ENCODE measurements at regions not wholly inside any gene's neighbourhood (a gene's known extent, or its start where the extent isn't known, plus 50 kb on each side); places are given as distances from the start of the nearest gene placed in this dataset.

DNA sequence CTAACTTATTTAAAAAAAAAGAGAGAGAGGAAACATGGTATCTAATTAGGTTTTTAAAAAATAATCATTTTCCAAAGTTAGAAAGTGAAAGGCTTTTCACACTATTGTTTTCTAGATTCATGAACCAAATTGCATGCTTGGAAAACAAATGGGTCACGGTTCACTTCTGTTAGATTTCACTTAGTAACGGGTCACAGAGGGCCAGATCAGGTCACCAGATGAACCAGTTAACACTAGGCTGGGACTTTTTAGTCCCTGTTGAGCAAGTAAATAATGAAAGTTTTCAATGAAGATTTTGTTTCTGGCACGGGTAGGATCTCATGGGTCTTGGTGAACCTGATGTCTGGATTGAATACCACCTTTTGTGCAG is 207.2 kb upstream of the RFX3 start:
- in situ Hi-C loops (cut with MboI; ENCODE audit: low sequenced_read_pairs): loop anchor here (25.0 kb wide), 1 partner anchor 629 kb away; no protein-coding TSS in a partner anchor

DNA sequence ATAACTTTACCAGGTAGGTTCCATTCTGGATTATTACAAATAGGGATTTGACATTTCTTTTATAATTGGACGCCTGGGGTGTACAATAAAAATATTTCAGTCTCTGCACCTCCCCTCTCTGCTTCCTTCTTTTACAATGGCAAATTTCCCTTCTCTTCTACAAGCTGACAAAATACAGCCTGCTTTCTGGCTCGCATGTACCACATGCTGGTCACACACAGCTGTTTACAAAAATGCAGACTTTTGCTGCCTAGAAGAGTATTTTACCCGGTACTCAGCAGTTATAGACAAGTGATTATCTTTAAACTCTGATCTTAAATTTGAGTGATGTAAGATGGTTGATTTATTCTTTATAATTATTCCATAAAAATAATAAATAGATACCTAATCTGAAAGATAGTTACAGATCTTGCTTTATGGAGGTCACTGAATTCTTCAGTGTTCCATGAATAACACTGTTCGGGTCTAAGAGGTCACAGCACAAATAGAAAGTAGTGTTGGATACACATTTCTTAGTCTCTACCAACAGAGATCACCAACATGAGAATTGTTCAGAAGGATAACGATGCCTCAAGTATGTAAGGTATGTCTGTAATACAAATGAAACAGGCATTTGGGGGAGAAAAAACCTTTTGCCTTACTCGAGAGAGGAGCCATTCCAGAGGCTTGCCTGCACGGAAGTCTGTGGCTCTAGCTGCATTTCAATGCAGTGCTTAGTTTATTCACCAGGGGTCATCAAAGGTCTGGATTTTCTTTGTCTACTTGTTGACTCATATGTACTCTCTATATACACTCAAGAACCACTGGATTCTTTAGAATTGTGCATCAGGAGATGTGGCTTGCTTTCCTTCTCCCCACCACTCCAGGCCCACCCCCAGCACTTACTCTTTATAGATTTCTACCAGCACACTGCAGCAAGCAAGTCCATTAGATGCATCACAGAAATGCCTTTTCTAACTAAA is 206.6 kb upstream of the RFX3 start:
- in situ Hi-C loops (cut with MboI; ENCODE audit: low sequenced_read_pairs): loop anchor here (25.0 kb wide), 1 partner anchor 630 kb away; no protein-coding TSS in a partner anchor

DNA sequence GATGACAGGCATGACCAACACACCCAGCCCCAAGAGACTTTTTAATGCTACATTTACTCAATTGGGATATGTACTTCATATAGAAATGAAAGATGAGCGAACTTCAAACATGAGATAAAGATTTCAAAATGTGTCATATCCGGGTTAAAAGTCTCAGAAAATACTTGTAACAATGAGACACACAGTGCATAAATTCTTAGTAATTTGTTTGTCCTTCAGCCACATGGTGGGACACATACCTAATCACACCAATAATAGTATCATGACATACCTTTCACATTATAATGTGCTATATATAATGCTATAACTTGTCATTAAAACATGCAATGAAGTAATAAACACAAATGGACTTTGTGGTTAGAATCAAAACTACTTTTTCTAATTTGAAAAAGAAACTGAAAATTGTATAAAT is 204.7 kb upstream of the RFX3 start:
- in situ Hi-C loops (cut with MboI; ENCODE audit: low sequenced_read_pairs): loop anchor here (25.0 kb wide), 1 partner anchor 632 kb away; no protein-coding TSS in a partner anchor

DNA sequence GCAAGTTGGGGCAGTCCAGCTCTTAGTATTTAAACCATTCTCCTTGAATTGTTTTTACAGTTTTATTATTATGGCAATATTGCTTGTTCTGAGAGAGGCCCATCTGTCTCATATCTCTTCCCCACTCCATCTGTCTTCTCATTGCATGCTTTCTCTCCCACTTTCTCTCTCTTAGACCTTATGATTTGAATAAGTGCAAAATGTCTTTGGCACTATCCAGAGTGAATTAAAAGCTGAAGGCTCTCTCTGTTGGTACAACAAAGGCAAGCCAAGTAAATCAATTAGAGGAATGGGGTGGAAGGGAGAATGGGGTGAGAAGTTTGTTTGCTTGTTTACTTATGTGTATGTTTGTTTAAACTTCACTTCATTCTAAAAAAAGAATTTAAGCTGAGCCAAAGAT is 195.3 kb upstream of the RFX3 start:
- in situ Hi-C loops (cut with MboI; ENCODE audit: low sequenced_read_pairs): no loop called here

DNA sequence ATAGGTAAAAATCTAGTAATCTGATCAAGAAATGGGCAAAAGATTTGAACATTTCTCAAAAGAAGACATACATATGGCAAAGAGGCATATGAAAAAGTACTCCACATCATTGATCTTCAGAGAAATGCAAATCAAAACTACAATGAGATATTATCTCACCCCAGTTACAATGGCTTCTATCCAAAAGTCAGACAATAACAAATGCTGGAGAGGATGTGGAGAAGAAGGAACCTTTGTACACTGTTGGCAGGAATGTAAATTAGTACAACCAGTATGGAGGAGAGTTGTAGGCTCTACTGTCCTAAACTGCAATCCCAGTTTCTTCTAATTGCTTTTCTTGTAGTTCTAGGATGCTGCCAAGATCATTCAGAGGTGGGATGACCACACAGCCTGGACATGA is 193.5 kb upstream of the RFX3 start:
- in situ Hi-C loops (cut with MboI; ENCODE audit: low sequenced_read_pairs): no loop called here

DNA sequence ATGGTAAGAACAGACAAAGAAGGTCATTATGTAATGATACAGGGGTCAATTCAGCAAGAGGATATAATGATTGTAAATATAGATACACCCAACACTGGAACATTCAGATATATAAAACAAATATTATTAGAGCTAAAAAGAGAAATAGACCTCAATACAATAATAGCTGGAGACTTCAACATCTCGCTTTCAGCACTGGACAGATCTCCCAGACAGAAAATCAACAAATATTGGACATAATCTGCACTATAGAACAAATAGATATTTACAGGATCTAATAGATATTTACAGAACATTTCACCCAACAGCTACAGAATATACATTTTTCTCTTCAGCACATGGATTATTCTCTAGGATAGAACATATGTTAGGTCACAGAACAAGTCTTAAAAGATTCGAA is 190.6 kb upstream of the RFX3 start:
- in situ Hi-C loops (cut with MboI; ENCODE audit: low sequenced_read_pairs): no loop called here

DNA sequence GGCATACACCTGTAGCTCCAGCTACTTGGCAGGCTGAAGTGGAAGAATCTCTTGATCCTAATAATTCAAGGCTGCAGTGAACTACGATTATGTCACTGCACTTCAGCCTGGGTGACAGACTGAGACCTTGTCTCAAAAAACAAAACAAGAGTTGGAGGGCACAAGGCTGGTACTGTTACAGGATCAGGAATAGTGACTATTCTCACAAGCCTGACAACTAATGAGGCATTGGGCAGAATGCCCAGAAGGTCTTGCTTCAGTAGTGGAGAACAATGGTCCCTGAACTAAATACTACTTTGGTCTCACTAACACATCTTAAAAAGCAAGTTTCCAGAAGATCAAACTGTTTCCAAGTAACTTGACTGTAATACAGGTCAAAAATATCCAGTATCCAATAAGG is 182.9 kb upstream of the RFX3 start:
- in situ Hi-C loops (cut with MboI; ENCODE audit: low sequenced_read_pairs): no loop called here

DNA sequence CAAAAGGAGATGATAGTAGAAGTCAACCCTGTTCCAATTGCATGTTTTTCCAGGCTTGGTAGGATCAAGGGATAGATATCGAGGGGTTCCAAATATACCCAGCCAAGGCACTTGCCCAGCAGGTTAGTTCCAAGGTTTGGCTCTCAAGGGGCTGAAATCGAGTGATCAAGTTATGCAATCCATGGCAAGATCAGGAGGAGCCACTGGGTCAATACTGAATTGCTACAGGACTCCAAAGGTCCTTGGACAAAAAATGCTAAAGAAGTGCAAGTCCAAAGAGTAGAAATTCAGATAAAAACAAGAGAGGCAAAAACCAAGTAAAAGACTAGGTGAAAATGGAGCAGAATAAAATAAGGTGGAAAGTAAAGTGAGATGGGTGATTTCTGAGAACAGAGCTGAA is 179.1 kb upstream of the RFX3 start:
- in situ Hi-C loops (cut with MboI; ENCODE audit: low sequenced_read_pairs): no loop called here

DNA sequence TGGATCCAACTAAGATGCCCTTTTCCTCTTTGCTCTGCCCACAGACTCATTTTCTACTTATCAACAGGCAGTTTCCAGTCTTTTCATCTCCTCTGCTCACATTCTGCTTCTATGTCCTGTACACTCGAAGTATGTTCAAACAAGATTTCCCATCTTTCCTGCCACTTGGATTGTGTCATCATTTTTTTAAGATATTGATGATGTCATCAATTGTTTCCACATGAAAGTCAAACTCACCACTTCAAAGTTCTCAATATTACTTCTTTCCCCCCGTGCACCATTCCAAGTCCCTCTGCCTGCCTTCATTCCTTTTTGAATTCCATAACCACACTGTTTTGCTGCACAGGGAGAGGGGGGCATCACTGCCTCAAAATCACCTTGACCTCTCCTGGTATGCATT is 175.0 kb upstream of the RFX3 start:
- in situ Hi-C loops (cut with MboI; ENCODE audit: low sequenced_read_pairs): no loop called here

DNA sequence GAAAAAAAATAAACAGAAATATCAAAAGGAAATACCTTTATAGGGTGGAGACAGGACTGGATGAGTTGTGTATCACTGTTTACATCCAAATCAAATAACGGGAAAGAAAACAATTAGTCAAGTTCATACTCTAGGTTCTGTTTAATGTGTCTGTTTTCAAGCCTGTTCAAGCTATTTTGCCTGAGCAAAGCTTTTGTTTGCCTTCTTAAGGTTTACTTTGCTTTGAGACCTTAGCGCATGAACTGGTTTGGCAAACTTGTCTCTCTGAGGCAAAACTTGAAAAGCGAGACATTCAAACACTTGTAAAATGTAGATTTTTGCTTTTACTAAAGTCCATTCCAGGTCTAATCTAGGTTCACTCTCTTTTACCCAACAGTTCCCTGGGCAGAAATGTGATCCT is 174.1 kb upstream of the RFX3 start:
- in situ Hi-C loops (cut with MboI; ENCODE audit: low sequenced_read_pairs): no loop called here

DNA sequence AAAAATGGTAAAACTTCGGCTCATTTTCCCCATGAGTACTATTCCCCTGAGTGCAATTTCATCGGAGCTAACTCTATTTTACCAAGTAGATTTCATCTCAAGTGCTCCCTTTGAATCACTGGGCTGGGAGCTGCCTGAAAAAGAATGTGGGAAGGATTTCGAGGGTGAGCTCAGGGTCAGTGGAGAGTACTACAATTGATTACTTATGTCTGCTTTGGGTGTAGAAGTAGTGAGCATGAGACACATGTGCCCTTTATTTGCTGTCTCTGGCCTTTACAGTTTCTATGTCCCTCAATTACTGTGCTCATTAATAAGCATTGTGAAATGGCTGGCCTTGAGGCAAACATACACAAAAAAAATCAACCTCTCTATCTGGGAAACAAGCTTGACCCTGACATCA is 172.7 kb upstream of the RFX3 start:
- in situ Hi-C loops (cut with MboI; ENCODE audit: low sequenced_read_pairs): no loop called here

DNA sequence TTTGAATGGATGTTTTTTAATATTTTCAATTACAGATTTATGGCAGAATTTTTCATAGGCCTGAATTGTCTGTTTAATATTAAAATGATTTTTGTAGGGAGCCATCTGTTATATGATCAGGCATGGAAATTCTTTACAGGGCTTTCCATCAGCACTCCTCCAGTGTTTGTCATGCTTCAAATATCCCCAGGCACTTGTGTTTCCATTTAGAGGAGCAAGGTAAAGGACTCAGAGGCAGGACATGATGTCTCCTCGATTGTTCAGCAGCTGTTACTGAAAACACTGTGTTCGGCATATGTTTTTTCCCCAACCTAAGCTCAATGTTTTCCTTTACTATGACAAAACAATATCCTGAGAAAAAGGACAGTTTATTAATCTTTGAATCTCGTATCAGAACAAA is 172.3 kb upstream of the RFX3 start:
- in situ Hi-C loops (cut with MboI; ENCODE audit: low sequenced_read_pairs): no loop called here

DNA sequence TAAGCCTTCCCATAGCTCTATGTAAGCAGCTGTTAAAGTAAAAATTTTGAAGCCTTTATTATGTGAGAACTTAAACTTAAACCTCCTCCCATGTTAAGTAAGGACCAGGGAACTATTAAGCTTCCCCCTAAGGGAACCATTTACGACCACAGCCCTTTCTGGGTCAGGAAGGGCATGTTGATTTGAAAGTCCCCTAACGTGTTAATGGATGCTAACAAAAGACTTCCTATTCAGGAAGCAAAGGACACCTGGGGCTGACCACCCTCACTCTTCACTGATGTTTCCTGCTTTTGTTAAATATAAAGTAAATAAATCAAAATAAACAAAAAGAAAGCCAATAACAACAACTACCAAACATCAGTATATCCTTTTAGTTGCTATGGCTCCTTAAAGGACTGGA is 170.6 kb upstream of the RFX3 start:
- in situ Hi-C loops (cut with MboI; ENCODE audit: low sequenced_read_pairs): no loop called here

DNA sequence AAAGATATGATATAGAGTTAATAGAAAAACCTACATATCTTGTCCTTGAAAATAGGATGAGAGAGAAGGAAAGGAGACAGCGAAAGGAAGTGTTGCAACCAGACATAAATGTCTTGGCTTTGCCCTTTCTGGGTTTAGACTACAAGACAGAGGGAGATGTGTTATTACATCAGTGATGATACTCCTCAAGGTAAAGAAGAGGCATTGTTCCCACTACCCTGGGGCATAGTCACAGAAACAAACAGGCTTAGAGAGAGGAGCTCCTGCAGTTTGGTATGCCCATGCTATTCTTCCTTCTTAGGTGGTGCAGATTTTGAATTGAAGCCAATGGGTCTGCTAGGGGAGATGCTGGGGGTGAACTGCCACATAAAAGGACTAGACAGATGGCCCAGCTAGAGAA is 166.8 kb upstream of the RFX3 start:
- in situ Hi-C loops (cut with MboI; ENCODE audit: low sequenced_read_pairs): no loop called here

DNA sequence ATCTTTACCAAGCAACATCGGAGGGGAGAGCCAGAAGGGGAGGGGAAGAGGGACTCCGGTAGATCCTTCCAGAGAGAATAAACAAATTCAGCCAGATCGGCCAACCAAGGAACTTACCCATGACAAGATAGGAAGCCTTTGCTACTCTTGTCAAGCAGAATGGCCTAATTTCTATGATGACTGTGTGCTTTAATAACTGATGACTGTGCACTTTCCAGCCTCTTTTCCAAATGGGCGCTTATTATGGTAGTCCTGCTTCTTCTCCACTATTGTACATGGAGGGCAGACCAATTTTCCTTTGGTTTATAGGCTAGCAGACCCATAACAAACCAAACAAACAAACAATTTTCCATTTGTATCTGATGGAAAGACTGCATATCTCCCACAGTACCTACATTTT is 163.8 kb upstream of the RFX3 start:
- in situ Hi-C loops (cut with MboI; ENCODE audit: low sequenced_read_pairs): no loop called here

DNA sequence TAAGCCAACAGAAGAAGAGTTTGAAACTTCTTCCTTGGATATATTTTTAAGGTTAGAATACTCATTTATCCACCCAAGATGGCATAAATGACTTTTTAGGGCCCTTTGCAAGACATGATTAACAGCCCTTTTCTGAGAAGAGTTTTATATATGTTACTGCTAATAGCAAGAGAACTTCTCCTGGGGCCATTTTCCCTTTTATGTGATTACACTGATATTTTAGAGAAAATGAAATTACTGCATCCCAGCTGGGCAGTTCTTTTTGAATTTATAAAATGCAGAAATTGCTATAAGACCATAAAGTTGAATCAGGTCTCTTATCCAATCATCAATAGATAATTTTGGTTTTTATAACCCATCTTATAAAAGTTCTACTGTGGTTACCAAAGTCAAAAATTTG is 161.3 kb upstream of the RFX3 start:
- in situ Hi-C loops (cut with MboI; ENCODE audit: low sequenced_read_pairs): no loop called here

DNA sequence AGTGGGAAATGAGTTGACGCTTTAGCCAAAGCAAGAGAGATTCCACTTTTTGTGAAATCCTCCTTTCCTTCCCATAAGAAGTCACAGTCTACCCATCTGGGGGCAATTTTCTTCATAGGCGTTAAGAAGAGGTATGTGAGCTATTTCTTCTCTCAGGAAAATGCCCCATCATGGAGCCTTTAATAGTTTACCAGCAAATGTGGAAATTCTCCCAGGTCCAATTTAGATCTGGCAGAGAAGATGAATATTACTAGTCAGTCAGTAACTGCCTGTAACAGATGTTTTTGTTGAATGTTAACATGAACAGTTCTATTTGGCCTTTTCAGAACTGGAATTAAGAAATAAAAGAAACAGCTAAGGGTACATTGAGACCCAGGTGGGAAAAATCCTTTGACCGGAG is 156.4 kb upstream of the RFX3 start:
- in situ Hi-C loops (cut with MboI; ENCODE audit: low sequenced_read_pairs): no loop called here

DNA sequence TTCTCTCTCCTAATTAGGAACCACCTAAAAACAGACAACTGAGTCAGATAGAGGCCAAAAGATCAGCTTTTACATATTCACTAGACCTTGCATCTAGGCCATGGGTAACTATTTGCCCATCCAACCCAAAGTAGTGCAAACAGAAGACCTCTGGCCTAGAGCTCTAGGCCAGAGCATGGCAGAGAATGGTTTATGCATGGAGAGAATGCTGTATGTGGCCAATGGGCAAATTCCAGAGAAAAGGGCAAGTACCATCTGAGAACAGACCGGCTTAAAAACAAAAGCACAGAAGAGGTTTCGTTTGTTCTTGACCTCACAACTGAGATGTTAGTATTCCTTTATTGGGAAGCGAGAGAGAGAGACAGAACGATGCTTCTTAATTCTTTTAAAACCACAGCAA is 151.7 kb upstream of the RFX3 start:
- in situ Hi-C loops (cut with MboI; ENCODE audit: low sequenced_read_pairs): no loop called here

DNA sequence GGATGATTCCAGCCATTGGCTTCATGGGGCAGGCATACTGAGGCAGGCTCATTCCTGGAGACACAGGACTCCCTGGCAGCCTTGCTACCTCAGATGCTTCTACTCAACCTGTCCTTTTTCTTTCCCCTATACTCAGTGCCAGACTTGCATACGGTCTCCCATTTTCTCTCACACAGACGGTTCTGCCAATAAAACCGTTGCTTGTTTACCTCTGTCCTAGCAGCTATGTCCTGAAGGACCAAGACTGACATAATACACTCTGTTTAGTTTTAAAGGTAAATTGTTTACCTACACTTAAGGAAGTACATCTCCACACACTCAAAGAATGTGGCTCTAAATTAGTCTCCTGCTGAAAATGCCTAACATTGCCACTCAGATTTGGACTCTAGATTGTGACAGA is 151.0 kb upstream of the RFX3 start:
- in situ Hi-C loops (cut with MboI; ENCODE audit: low sequenced_read_pairs): no loop called here

DNA sequence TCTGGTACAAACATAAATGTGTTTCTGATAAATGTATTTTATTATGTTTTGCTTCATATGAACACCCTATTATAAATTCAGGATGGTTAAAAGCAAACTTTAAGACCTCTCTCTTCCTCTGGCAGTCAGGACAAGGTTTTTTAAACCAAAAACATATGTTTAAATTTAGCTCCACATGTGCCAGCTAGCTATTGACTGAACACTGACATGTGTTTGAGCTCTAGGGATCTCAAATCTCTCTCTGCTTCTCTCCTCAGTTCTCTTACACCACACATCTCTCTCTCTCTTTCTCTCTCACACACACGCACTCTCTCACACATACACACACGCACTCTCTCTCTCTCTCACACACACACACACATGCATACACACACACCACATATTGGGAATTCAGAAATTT is 150.1 kb upstream of the RFX3 start:
- in situ Hi-C loops (cut with MboI; ENCODE audit: low sequenced_read_pairs): no loop called here

DNA sequence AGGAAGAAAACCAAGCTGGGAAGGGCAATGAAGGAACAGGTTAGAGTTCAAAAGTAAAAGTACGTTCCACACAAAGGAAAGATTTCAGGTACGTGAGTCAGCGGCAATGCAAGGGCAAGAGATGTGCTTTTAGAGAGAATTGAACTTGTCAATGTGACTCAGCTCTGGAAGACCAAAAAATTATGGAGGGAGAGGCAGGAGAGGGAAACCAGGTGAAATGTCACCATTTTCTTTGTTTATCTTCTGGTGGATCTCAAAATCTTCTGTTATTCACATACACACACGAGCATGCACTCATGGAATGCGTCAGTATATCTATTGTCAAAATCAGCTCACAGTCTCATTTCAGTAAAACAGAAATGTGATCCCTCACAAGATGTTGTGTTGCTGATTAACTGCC is 148.8 kb upstream of the RFX3 start:
- in situ Hi-C loops (cut with MboI; ENCODE audit: low sequenced_read_pairs): no loop called here

DNA sequence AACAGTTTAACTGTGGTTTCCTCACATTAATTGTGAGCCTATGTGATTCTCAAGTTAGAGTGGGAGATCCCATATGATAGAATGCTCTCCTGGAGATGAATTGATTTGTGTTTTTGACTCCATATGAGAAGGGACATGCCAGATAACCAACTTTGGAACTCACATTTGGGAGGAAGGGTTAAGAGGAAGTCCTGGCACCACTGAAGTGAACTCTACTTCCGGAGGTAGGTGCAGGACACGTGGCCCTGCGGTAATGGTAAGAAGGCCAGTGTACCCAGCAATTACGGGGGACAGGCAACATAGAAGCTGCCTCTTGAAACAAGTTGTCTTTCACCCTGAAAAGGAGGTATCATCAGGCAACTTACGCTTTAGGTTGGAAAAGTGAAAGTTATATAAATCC is 146.6 kb upstream of the RFX3 start:
- in situ Hi-C loops (cut with MboI; ENCODE audit: low sequenced_read_pairs): no loop called here

DNA sequence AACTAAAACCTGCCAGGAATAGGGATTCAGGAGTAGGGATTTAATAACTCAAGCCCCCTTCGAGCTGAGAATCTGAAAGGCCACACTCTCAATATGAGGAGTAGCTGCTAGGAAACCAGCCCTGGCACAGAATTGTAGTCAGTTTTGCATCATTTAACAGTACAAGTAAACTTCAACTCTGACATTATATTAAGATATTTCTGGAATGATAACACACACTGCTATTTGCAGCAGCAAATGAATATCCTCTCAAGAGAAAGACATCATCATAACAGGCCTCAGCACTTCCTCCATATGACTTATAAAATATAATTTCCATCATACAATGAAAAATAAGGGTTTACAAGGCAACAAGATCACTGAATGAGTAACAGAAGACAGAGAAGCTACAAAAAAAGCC is 138.2 kb upstream of the RFX3 start:
- in situ Hi-C loops (cut with MboI; ENCODE audit: low sequenced_read_pairs): no loop called here
